ENCODE measurements at regions not wholly inside any gene's neighbourhood (a gene's known extent, or its start where the extent isn't known, plus 50 kb on each side); places are given as distances from the start of the nearest gene placed in this dataset.

DNA sequence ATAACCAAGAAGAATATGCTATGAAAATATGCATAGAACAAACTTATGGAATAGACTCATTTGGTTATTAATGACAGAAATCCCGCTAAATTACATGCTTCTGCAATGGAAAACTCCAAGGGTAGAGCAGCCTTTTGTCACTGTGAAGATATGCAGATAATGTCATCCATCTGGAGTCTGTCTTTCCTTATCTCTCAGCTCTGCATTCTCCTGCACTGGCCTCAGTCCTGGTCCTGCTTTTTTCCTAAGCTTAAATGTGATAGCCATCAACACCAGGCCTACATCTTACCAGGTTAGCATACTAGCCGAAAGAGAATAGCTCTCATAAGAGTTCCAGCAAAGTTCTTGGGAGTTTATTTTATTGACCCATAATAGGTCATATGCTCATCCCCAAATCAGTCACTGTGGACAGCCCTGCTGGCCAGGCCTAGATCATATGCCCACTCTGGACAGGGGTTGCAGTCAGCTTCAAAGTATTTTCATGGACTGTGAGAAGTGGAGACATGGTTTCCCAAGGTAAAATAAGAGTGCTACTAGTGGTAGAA, 86.5 kb upstream of the LEF1 start:
- TF ChIP-seq, protein P1, sequence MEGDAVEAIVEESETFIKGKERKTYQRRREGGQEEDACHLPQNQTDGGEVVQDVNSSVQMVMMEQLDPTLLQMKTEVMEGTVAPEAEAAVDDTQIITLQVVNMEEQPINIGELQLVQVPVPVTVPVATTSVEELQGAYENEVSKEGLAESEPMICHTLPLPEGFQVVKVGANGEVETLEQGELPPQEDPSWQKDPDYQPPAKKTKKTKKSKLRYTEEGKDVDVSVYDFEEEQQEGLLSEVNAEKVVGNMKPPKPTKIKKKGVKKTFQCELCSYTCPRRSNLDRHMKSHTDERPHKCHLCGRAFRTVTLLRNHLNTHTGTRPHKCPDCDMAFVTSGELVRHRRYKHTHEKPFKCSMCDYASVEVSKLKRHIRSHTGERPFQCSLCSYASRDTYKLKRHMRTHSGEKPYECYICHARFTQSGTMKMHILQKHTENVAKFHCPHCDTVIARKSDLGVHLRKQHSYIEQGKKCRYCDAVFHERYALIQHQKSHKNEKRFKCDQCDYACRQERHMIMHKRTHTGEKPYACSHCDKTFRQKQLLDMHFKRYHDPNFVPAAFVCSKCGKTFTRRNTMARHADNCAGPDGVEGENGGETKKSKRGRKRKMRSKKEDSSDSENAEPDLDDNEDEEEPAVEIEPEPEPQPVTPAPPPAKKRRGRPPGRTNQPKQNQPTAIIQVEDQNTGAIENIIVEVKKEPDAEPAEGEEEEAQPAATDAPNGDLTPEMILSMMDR (IDR thresholded peaks at IDR 0.05), result no peak
- TF ChIP-seq POLR2A (IDR thresholded peaks at IDR 0.05), result no peak

Data from testis (tissue), 2 donors.